Psoas muscle (tissue), 7 donors: ENCODE measurements at regions not wholly inside any gene's neighbourhood (a gene's known extent, or its start where the extent isn't known, plus 50 kb on each side); places are given as distances from the start of the nearest gene placed in this dataset.

Experiments used
- ATAC-seq, 4 donors: fragments of 200-7000 bp; cut with Tn5 transposase; one replicate each; pipeline ENCODE4 v1.9.1; 2020; ENCODE audit warnings: moderate library complexity in 3 of 4, mild to moderate bottlenecking in 2 of 4
- DNase-seq, 2 donors: peaks; one replicate each; pipeline ENCODE4 v3.0.0-alpha.2; 2020
- H3K27ac ChIP-seq: fragments of 200-600 bp; one replicate; pipeline ENCODE4 v1.8.0; 2022
- H3K27me3 ChIP-seq, 3 donors: fragments of 200-600 bp in 1 of 3; one replicate each; pipeline versions ENCODE4 v1.6.1 to v1.8.0; 2013 to 2022; ENCODE audit warnings: low read length in 2 of 3, mild to moderate bottlenecking in 2 of 3, moderate library complexity in 1 of 3; ENCODE audit not compliant: insufficient read depth in 3 of 3
- H3K36me3 ChIP-seq, 2 donors: fragments of 200-600 bp in 1 of 2; one replicate each; pipeline versions ENCODE4 v1.6.1 to v1.8.0; 2013 to 2022; ENCODE audit warnings: low read depth in 1 of 2, mild to moderate bottlenecking in 1 of 2, moderate library complexity in 1 of 2; ENCODE audit not compliant: insufficient read depth in 1 of 2
- H3K4me1 ChIP-seq: fragments of 200-600 bp; one replicate; pipeline ENCODE4 v1.8.0; 2022
- H3K4me3 ChIP-seq: fragments of 200-600 bp; one replicate; pipeline ENCODE4 v1.8.0; 2022; ENCODE audit warnings: mild to moderate bottlenecking
- H3K9me3 ChIP-seq: fragments of 200-600 bp; one replicate; pipeline ENCODE4 v1.8.0; 2022
- WGBS, 3 donors: extraction: QIAGEN DNeasy Blood & Tissue Kit; methylation state at CpG; one replicate each; pipeline versions ENCODE4 v1.1.6 to v1.1.7; 2013; 5-methylcytosine and 5-hydroxymethylcytosine counted together
- intact Hi-C, 2 donors: fragments of 100-400 bp; cut with DNase I; formaldehyde crosslinking; loops; one replicate each; pipeline versions ENCODE4 v1.11.0 to v1.14.2; 2022
- TF ChIP-seq, protein P1 (sequence below): fragments of 200-600 bp; IDR thresholded peaks from one replicate; pipeline ENCODE4 v1.8.0; 2022; ENCODE audit warnings: antibody characterized with exemption
- donor health status: healthy with polysubstance abuse.
- donor health status: DM: no; HTN: no; CAD: no; lungs with moderate emphysema.
- donor health status: Bipolar disorder and iron deficiency.
- donor health status: healthy.
- donor health status: DM: yes; HTN: yes; CAD: no.
- donor health status: DM: no; HTN: no; CAD: no.
- donor health status: DM: yes; HTN: yes; CAD: no.

DNA sequence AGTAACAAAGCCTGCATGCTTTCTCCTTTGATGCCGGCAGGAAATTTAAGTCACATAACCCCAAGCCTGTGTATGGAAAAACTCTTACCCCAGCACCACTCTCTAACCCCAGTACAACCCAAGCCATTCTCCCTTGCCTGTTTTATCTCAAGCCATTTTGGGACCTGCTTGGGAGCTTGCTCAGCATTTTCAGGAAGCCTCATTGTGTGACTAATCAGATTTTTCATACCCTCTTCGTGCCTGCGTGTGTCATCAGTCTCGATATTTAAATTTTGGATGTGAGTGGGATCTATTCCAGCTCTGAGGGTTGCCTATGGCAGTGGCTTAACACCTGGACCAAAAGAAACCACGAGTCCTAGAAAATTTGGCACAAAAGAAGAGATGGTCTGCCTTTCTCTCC lies 426.2 kb downstream of the SQOR start:
- intact Hi-C loops = no loop called here
- Histone ChIP-seq H3K9me3 (no peaks in the 10 kb centered on the region), H3K27ac (no peak overlapping the region), H3K4me1 (no peaks in the 10 kb centered on the region), H3K4me3 (no peak overlapping the region), H3K27me3 (no peaks in the 10 kb centered on the region), H3K36me3 (no peaks in the 10 kb centered on the region)
- TF ChIP-seq, protein P1, sequence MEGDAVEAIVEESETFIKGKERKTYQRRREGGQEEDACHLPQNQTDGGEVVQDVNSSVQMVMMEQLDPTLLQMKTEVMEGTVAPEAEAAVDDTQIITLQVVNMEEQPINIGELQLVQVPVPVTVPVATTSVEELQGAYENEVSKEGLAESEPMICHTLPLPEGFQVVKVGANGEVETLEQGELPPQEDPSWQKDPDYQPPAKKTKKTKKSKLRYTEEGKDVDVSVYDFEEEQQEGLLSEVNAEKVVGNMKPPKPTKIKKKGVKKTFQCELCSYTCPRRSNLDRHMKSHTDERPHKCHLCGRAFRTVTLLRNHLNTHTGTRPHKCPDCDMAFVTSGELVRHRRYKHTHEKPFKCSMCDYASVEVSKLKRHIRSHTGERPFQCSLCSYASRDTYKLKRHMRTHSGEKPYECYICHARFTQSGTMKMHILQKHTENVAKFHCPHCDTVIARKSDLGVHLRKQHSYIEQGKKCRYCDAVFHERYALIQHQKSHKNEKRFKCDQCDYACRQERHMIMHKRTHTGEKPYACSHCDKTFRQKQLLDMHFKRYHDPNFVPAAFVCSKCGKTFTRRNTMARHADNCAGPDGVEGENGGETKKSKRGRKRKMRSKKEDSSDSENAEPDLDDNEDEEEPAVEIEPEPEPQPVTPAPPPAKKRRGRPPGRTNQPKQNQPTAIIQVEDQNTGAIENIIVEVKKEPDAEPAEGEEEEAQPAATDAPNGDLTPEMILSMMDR = no peak
- ATAC-seq (no peak), DNase-seq (no peak)
- WGBS, 3 donors = 33 to 48% (median 47%) methylated on average over 5 of the region's 5 CpGs

DNA sequence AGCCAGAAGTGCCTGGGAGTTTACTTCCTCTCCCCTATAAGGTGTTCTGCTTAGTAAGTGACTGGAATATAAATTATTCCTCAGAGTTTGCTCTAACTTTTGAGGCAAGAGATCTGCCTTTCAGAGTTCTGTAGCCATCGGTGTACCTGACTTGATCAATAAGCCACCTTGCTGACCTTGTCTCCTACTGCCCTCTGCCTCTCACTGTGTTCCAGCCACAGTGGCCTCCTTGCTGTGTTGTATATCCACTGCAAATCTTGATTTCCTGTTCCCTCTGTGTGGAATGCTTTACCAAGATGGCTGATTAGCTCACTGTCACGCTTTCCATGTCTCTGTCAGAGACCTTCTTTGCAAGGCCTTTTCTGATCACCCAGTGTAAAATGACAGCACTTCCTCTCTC lies 442.4 kb downstream of the SQOR start:
- ATAC-seq (no peak), DNase-seq (no peak)
- H3K9me3 ChIP-seq = no peaks in the 10 kb centered on the region
- no peak overlapping the region for H3K27ac ChIP-seq
- no peaks in the 10 kb centered on the region for H3K36me3 ChIP-seq
- TF ChIP-seq, protein P1 = no peak
- 75 to 83% (median 81%) methylated on average over 2 of the region's 2 CpGs for WGBS, 3 donors
- intact Hi-C loops = no loop called here
- H3K4me1 ChIP-seq = peaks cover 4% of the 10 kb centered on the region
- H3K27me3 ChIP-seq = no peaks in the 10 kb centered on the region
- no peak overlapping the region for H3K4me3 ChIP-seq

DNA sequence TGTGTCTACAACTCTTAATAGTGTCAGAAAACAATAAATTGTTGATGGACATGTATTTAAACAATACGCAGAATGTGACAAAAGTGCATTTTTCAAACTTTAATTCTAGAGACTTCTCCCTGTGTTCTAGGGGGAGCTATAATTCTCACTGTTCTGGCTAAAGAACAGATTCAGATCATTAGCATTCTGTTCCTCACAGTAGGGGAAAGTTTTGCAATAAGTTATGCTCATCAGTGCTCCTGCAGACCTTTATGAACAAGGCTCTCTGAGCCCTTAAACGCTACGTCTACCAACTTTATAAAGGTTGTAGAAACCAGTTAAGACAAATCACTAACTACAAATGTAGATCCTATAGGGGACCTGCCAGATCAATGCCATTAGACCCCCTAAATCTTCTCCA lies 444.2 kb downstream of the SQOR start:
- Histone ChIP-seq H3K9me3 (no peaks in the 10 kb centered on the region), H3K4me3 (no peak overlapping the region), H3K27ac (no peak overlapping the region), H3K36me3 (no peaks in the 10 kb centered on the region), H3K27me3 (no peaks in the 10 kb centered on the region), H3K4me1 (peaks cover 4% of the 10 kb centered on the region)
- no peak for DNase-seq
- intact Hi-C loops = no loop called here
- 88 to 97% (median 90%) methylated on average over 3 of the region's 3 CpGs for WGBS, 3 donors
- TF ChIP-seq, protein P1 = no peak
- no peak for ATAC-seq

DNA sequence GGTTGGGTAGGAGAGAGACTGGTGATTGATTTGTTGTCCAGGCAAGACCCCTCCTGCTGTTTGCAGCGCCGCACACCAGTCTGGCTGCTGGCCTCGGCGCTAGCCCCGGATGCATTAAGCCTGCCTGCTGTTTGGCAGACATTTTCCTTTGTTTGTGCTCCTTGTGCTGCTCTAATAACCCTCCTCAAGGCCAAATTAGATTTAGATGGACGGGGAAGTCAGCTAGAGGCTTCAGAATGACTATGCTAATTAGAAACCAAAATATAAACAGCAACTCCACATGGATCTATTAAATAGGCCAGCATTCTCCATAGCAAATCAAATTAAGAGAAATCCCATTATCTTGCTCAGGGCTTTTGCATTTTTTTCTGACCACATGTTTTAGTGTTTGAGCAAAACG lies 445.2 kb downstream of the SQOR start:
- no peak overlapping the region for H3K27ac ChIP-seq
- ATAC-seq = no peak
- 8 to 15% (median 8%) methylated on average over 7 of the region's 7 CpGs for WGBS, 3 donors
- no peaks in the 10 kb centered on the region for H3K36me3 ChIP-seq
- H3K4me1 ChIP-seq = peaks cover 4% of the 10 kb centered on the region
- no peak for DNase-seq
- H3K9me3 ChIP-seq = no peaks in the 10 kb centered on the region
- TF ChIP-seq, protein P1 = no peak
- no peaks in the 10 kb centered on the region for H3K27me3 ChIP-seq
- intact Hi-C loops = no loop called here
- H3K4me3 ChIP-seq = no peak overlapping the region
